ENCODE measurements at regions not wholly inside any gene's neighbourhood (a gene's known extent, or its start where the extent isn't known, plus 50 kb on each side); places are given as distances from the start of the nearest gene placed in this dataset.

GRCh38 chr2:16119741-16120140, 179.4 kb downstream of the MYCN start:
- DNase-seq (ENCODE audit: low read depth in 4 of 4, low spot score in 3 of 4), result no peak

- DNase-seq (ENCODE audit: low read depth in 4 of 4, low spot score in 3 of 4), result no peak
These were observed 178.6 kb downstream of the MYCN start for GRCh38 chr2:16118611-16119590.

- DNase-seq (ENCODE audit: low read depth in 4 of 4, low spot score in 3 of 4), result no peak
These were observed 177.7 kb downstream of the MYCN start for GRCh38 chr2:16117791-16118610.

- no peak for DNase-seq (ENCODE audit: low read depth in 4 of 4, low spot score in 3 of 4)
These were observed 176.8 kb downstream of the MYCN start for GRCh38 chr2:16117021-16117700.

GRCh38 chr2:16115881-16116830, 175.8 kb downstream of the MYCN start:
- DNase-seq (ENCODE audit: low read depth in 4 of 4, low spot score in 3 of 4), result no peak

- DNase-seq (ENCODE audit: low read depth in 4 of 4, low spot score in 3 of 4), result no peak
These were observed 174.9 kb downstream of the MYCN start for GRCh38 chr2:16115291-16115690.

DNA sequence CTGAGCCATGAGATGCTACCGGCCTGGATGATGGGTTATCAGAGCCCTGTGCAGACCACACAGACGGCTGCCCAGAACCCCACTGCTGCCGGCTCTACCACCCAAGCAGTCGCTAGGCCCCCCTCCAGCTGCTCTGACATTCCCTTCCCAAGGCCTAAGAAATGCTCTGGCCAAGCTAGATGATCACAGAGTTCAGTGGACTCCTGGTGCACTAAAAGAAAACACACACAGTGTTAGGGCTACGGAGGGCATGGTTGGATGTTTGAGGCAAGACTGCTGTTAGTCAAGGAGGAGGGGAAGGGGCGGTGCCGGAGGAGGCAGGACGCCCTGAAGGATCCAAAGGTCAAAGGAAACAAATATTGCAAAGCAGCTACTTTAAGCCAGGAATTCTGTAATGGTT, 174.5 kb downstream of the MYCN start:
- DNase-seq (ENCODE audit: low read depth in 4 of 4, low spot score in 3 of 4), result peak in 1 of 4 donors; percentile 38

DNA sequence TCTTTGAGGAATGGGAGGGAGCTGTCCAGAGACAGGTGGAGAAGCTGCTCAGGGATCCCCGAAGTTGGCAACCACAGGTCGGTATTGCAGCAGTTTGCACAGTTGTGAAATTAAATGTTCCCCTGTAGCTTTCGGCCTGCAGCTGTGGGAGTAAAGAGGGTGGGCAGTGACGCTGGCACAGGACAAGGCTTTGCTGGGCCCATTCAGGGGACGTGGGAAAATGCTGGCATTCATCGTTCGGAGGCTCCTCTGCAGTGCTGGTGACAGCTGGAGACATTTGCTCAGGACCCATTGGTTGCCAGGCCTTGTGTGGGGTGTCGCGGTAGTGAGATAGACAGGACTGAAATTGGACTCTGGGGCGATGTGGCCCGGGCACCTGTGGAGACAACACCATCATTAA, 173.7 kb downstream of the MYCN start:
- DNase-seq (ENCODE audit: low read depth in 4 of 4, low spot score in 3 of 4), result no peak

DNA sequence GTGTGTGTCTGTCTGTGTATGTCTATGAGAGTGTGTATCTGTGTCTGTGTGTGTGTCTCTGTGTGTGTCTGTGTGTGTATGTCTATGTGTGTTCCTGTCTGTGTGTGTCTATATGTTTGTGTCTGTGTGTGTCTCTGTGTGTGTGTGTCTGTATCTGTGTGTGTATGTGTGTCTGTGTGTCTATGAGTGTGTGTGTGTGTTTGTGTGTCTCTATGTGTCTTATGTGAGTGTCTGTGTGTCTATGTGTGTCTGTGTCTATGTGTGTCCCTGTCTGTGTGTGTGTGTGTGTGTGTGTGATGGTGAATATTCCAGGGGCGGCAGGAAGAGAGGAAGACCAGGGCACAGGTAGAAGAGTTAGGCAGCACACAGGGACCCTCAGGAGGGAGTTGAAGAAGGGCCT, 173.2 kb downstream of the MYCN start:
- DNase-seq (ENCODE audit: low read depth in 4 of 4, low spot score in 3 of 4), result no peak

DNA sequence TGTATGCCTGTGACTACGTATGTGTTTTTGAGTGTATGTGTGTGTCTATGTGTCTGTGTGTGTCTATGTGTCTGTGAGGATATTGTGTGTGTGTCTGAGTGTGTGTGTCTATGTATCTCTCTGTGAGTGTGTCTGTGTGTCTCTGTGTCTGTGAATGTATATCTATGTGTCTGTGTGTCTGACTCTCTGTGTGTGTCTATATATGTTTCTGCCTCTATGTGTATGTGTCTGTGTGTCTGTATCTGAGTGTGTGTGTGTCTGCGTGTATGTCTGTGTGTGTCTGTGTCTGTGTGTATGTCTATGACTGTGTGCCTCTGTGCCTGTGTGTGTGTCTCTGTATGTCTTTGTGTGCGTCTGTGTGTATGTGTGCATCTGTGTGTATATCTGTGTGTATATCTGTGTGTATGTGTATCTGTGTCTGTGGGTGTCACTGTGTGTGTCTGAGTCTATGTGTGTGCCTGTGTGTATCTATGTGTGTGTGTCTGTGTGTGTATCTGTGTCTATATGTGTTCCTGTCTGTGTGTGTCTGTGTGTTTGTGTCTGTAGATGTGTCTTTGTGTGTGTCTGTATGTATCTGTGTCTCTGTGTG, 172.7 kb downstream of the MYCN start:
- DNase-seq (ENCODE audit: low read depth in 4 of 4, low spot score in 3 of 4), result no peak

- no peak for DNase-seq (ENCODE audit: low read depth in 4 of 4, low spot score in 3 of 4)
These were observed 172.1 kb downstream of the MYCN start for GRCh38 chr2:16112251-16112971.

GRCh38 chr2:16111838-16112210, 171.5 kb downstream of the MYCN start:
- DNase-seq (ENCODE audit: low read depth in 4 of 4, low spot score in 3 of 4), result no peak

DNA sequence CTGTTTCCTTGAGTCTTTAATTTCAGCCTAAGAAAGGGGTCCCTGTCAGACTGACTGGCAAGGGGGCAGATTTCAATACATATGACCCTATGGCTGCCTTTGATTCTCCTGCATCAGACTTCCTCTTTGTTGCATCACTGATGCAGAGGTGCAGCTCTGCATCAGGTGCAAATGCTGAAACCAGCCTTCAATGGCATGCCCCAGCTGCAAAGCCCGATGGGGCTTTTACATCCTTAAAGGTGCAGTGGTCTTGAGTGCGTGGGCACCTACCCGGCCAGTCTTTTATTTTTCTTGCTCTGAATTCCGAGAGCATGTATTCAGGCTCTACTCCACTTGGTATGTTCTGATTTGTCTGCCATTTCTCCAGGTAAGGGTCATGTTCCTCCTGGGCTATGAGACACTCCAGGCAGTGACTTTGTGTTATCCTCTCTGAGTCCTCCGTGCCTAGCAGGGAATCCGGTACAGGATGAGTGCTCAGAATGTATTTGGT, 169.5 kb downstream of the MYCN start:
- DNase-seq (ENCODE audit: low read depth in 4 of 4, low spot score in 3 of 4), result no peak

DNA sequence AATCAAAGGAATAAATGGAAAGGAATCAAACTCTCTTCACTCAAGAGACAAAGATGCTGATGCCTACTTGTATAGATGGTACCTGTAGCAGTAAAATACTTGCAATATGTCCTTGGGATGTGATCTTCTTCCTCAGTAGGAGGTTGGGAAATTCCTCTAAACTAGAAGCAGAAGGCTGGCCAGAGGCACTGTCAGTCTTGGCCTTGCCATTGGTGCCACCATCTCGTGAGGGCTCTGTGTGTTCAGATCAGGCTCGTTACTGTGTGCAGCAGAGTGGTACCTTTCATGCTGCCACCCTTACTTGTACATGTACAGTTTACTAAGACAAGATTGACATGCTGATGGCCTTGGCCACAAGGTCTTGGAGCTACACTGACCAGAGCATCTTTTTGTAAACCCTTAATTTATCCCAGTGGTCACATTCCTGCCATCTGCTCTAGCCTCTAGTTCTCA, 169.0 kb downstream of the MYCN start:
- no peak for DNase-seq (ENCODE audit: low read depth in 4 of 4, low spot score in 3 of 4)

- DNase-seq (ENCODE audit: low read depth in 4 of 4, low spot score in 3 of 4), result no peak
These were observed 166.9 kb downstream of the MYCN start for GRCh38 chr2:16107246-16107645.

GRCh38 chr2:16106619-16107018, 166.3 kb downstream of the MYCN start:
- DNase-seq (ENCODE audit: low read depth in 4 of 4, low spot score in 3 of 4), result no peak

DNA sequence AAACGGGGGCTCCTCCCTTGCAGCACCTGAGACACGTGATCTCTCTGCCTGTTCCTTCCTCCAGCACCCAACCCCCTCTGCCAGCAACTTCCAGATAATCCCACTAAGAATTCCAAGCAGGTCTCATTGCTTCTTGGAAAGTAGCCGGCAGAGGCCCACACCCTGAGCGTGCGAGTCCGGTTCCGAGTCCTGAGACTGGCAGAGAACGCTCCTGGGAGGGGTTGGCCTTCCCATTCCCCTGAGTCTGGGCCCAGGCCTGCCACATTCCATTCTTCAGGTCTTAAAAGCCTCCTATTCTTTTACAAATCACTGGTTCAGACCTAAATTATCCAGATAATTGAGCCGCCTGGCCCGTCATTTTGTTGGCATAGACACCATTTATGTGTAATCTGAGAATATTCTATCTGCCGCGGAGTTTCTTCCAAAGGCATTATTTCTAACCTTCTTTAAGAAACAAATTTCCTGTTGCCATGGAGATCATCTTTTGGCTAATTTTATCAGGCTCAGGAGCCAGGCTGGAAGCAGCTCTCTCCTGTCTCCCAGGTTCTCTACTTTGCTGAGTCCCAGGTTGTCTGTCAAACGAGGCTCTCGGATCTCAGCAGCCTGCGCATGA, 165.4 kb downstream of the MYCN start:
- no peak for DNase-seq (ENCODE audit: low read depth in 4 of 4, low spot score in 3 of 4)

- no peak for DNase-seq (ENCODE audit: low read depth in 4 of 4, low spot score in 3 of 4)
These were observed 164.8 kb downstream of the MYCN start for GRCh38 chr2:16104949-16105668.
